ENCODE measurements at regions not wholly inside any gene's neighbourhood (a gene's known extent, or its start where the extent isn't known, plus 50 kb on each side); places are given as distances from the start of the nearest gene placed in this dataset.

GRCh38 chr6:91580635-91581034 is 993.8 kb upstream of the MAP3K7 start:
- Histone ChIP-seq H3K4me1 (ENCODE audit: insufficient read depth, low read length) (no peaks in the 10 kb centered on the region), H3K9ac (ENCODE audit: low read depth, low read length) (no peak overlapping the region), H3K27ac (ENCODE audit: low read length) (no peak overlapping the region), H3K27me3 (ENCODE audit: insufficient read depth, low read length) (no peaks in the 10 kb centered on the region), H3K36me3 (ENCODE audit: insufficient read depth, low read depth, low read length) (no peaks in the 10 kb centered on the region), H3K4me3 (ENCODE audit: low read length) (no peak overlapping the region), H3K9me3 (ENCODE audit: insufficient read depth, low read depth, low read length) (no peaks in the 10 kb centered on the region)

GRCh38 chr6:91575032-91575431 is 988.2 kb upstream of the MAP3K7 start:
- Histone ChIP-seq H3K4me3 (ENCODE audit: low read length) (no peak overlapping the region), H3K9me3 (ENCODE audit: insufficient read depth, low read depth, low read length) (no peaks in the 10 kb centered on the region), H3K27ac (ENCODE audit: low read length) (no peak overlapping the region), H3K4me1 (ENCODE audit: insufficient read depth, low read length) (no peaks in the 10 kb centered on the region), H3K27me3 (ENCODE audit: insufficient read depth, low read length) (no peaks in the 10 kb centered on the region), H3K9ac (ENCODE audit: low read depth, low read length) (no peak overlapping the region), H3K36me3 (ENCODE audit: insufficient read depth, low read depth, low read length) (no peaks in the 10 kb centered on the region)

- H3K4me1 ChIP-seq (ENCODE audit: insufficient read depth, low read length) = no peaks in the 10 kb centered on the region
- no peak overlapping the region for H3K4me3 ChIP-seq (ENCODE audit: low read length)
- H3K36me3 ChIP-seq (ENCODE audit: insufficient read depth, low read depth, low read length) = no peaks in the 10 kb centered on the region
- H3K27ac ChIP-seq (ENCODE audit: low read length) = no peak overlapping the region
- H3K27me3 ChIP-seq (ENCODE audit: insufficient read depth, low read length) = no peaks in the 10 kb centered on the region
- H3K9ac ChIP-seq (ENCODE audit: low read depth, low read length) = no peak overlapping the region
- no peaks in the 10 kb centered on the region for H3K9me3 ChIP-seq (ENCODE audit: insufficient read depth, low read depth, low read length)
These were observed 987.0 kb upstream of the MAP3K7 start for GRCh38 chr6:91573826-91574416.

- H3K4me1 ChIP-seq (ENCODE audit: insufficient read depth, low read length) = no peaks in the 10 kb centered on the region
- no peaks in the 10 kb centered on the region for H3K9me3 ChIP-seq (ENCODE audit: insufficient read depth, low read depth, low read length)
- no peak overlapping the region for H3K4me3 ChIP-seq (ENCODE audit: low read length)
- H3K27ac ChIP-seq (ENCODE audit: low read length) = no peak overlapping the region
- no peaks in the 10 kb centered on the region for H3K36me3 ChIP-seq (ENCODE audit: insufficient read depth, low read depth, low read length)
- no peak overlapping the region for H3K9ac ChIP-seq (ENCODE audit: low read depth, low read length)
- no peaks in the 10 kb centered on the region for H3K27me3 ChIP-seq (ENCODE audit: insufficient read depth, low read length)
These were observed 986.0 kb upstream of the MAP3K7 start for GRCh38 chr6:91572878-91573277.

- no peaks in the 10 kb centered on the region for H3K4me1 ChIP-seq (ENCODE audit: insufficient read depth, low read length)
- H3K9ac ChIP-seq (ENCODE audit: low read depth, low read length) = no peak overlapping the region
These were observed 982.2 kb upstream of the MAP3K7 start for GRCh38 chr6:91569071-91569470.

GRCh38 chr6:91566467-91566866 is 979.6 kb upstream of the MAP3K7 start:
- H3K9me3 ChIP-seq (ENCODE audit: insufficient read depth, low read depth, low read length) = no peaks in the 10 kb centered on the region
- no peak overlapping the region for H3K4me3 ChIP-seq (ENCODE audit: low read length)
- no peak overlapping the region for H3K27ac ChIP-seq (ENCODE audit: low read length)
- no peaks in the 10 kb centered on the region for H3K27me3 ChIP-seq (ENCODE audit: insufficient read depth, low read length)
- no peaks in the 10 kb centered on the region for H3K36me3 ChIP-seq (ENCODE audit: insufficient read depth, low read depth, low read length)
- H3K4me1 ChIP-seq (ENCODE audit: insufficient read depth, low read length) = no peaks in the 10 kb centered on the region
- no peak overlapping the region for H3K9ac ChIP-seq (ENCODE audit: low read depth, low read length)

More at GRCh38 chr6:91569071-91569470, 982.2 kb upstream of the MAP3K7 start:
- Histone ChIP-seq H3K27ac (ENCODE audit: low read length) (no peak overlapping the region), H3K4me3 (ENCODE audit: low read length) (no peak overlapping the region), H3K9me3 (ENCODE audit: insufficient read depth, low read depth, low read length) (no peaks in the 10 kb centered on the region), H3K36me3 (ENCODE audit: insufficient read depth, low read depth, low read length) (no peaks in the 10 kb centered on the region), H3K27me3 (ENCODE audit: insufficient read depth, low read length) (no peaks in the 10 kb centered on the region)

- H3K36me3 ChIP-seq (ENCODE audit: insufficient read depth, low read depth, low read length) = no peaks in the 10 kb centered on the region
- no peaks in the 10 kb centered on the region for H3K27me3 ChIP-seq (ENCODE audit: insufficient read depth, low read length)
- H3K9ac ChIP-seq (ENCODE audit: low read depth, low read length) = no peak overlapping the region
These were observed 978.3 kb upstream of the MAP3K7 start for GRCh38 chr6:91565207-91565606.

GRCh38 chr6:91562955-91563354 is 976.1 kb upstream of the MAP3K7 start:
- H3K9ac ChIP-seq (ENCODE audit: low read depth, low read length) = no peak overlapping the region
- no peak overlapping the region for H3K4me3 ChIP-seq (ENCODE audit: low read length)
- H3K27me3 ChIP-seq (ENCODE audit: insufficient read depth, low read length) = no peaks in the 10 kb centered on the region
- H3K27ac ChIP-seq (ENCODE audit: low read length) = no peak overlapping the region
- no peaks in the 10 kb centered on the region for H3K36me3 ChIP-seq (ENCODE audit: insufficient read depth, low read depth, low read length)
- H3K9me3 ChIP-seq (ENCODE audit: insufficient read depth, low read depth, low read length) = peaks cover 5% of the 10 kb centered on the region; the same call in 1 of the 2 replicates
- no peaks in the 10 kb centered on the region for H3K4me1 ChIP-seq (ENCODE audit: insufficient read depth, low read length)

More at GRCh38 chr6:91565207-91565606, 978.3 kb upstream of the MAP3K7 start:
- H3K9me3 ChIP-seq (ENCODE audit: insufficient read depth, low read depth, low read length) = peaks cover 3% of the 10 kb centered on the region; the same call in 1 of the 2 replicates
- no peaks in the 10 kb centered on the region for H3K4me1 ChIP-seq (ENCODE audit: insufficient read depth, low read length)
- no peak overlapping the region for H3K27ac ChIP-seq (ENCODE audit: low read length)
- H3K4me3 ChIP-seq (ENCODE audit: low read length) = no peak overlapping the region

GRCh38 chr6:91560409-91560808 is 973.5 kb upstream of the MAP3K7 start:
- Histone ChIP-seq H3K27me3 (ENCODE audit: insufficient read depth, low read length) (no peaks in the 10 kb centered on the region), H3K4me3 (ENCODE audit: low read length) (no peak overlapping the region), H3K4me1 (ENCODE audit: insufficient read depth, low read length) (no peaks in the 10 kb centered on the region), H3K36me3 (ENCODE audit: insufficient read depth, low read depth, low read length) (no peaks in the 10 kb centered on the region), H3K9ac (ENCODE audit: low read depth, low read length) (no peak overlapping the region), H3K27ac (ENCODE audit: low read length) (no peak overlapping the region), H3K9me3 (ENCODE audit: insufficient read depth, low read depth, low read length) (peaks cover 5% of the 10 kb centered on the region; the same call in 1 of the 2 replicates)

- H3K9me3 ChIP-seq (ENCODE audit: insufficient read depth, low read depth, low read length) = peaks cover 6% of the 10 kb centered on the region
- H3K36me3 ChIP-seq (ENCODE audit: insufficient read depth, low read depth, low read length) = no peaks in the 10 kb centered on the region
- no peak overlapping the region for H3K9ac ChIP-seq (ENCODE audit: low read depth, low read length)
- H3K27me3 ChIP-seq (ENCODE audit: insufficient read depth, low read length) = no peaks in the 10 kb centered on the region
- H3K4me3 ChIP-seq (ENCODE audit: low read length) = no peak overlapping the region
- H3K27ac ChIP-seq (ENCODE audit: low read length) = no peak overlapping the region
- H3K4me1 ChIP-seq (ENCODE audit: insufficient read depth, low read length) = no peaks in the 10 kb centered on the region
These were observed 954.0 kb upstream of the MAP3K7 start for GRCh38 chr6:91540902-91541301.

- Histone ChIP-seq H3K4me3 (ENCODE audit: low read length) (no peak overlapping the region), H3K9me3 (ENCODE audit: insufficient read depth, low read depth, low read length) (peaks cover 6% of the 10 kb centered on the region), H3K36me3 (ENCODE audit: insufficient read depth, low read depth, low read length) (no peaks in the 10 kb centered on the region), H3K9ac (ENCODE audit: low read depth, low read length) (no peak overlapping the region), H3K27me3 (ENCODE audit: insufficient read depth, low read length) (no peaks in the 10 kb centered on the region), H3K4me1 (ENCODE audit: insufficient read depth, low read length) (no peaks in the 10 kb centered on the region), H3K27ac (ENCODE audit: low read length) (no peak overlapping the region)
These were observed 952.6 kb upstream of the MAP3K7 start for GRCh38 chr6:91539456-91539855.

GRCh38 chr6:91538622-91539021 is 951.8 kb upstream of the MAP3K7 start:
- no peak overlapping the region for H3K4me3 ChIP-seq (ENCODE audit: low read length)
- H3K4me1 ChIP-seq (ENCODE audit: insufficient read depth, low read length) = no peaks in the 10 kb centered on the region
- no peaks in the 10 kb centered on the region for H3K36me3 ChIP-seq (ENCODE audit: insufficient read depth, low read depth, low read length)
- H3K9me3 ChIP-seq (ENCODE audit: insufficient read depth, low read depth, low read length) = peaks cover 6% of the 10 kb centered on the region
- no peaks in the 10 kb centered on the region for H3K27me3 ChIP-seq (ENCODE audit: insufficient read depth, low read length)
- no peak overlapping the region for H3K27ac ChIP-seq (ENCODE audit: low read length)
- H3K9ac ChIP-seq (ENCODE audit: low read depth, low read length) = no peak overlapping the region
